ENCODE measurements at regions not wholly inside any gene's neighbourhood (a gene's known extent, or its start where the extent isn't known, plus 50 kb on each side); places are given as distances from the start of the nearest gene placed in this dataset.

DNA sequence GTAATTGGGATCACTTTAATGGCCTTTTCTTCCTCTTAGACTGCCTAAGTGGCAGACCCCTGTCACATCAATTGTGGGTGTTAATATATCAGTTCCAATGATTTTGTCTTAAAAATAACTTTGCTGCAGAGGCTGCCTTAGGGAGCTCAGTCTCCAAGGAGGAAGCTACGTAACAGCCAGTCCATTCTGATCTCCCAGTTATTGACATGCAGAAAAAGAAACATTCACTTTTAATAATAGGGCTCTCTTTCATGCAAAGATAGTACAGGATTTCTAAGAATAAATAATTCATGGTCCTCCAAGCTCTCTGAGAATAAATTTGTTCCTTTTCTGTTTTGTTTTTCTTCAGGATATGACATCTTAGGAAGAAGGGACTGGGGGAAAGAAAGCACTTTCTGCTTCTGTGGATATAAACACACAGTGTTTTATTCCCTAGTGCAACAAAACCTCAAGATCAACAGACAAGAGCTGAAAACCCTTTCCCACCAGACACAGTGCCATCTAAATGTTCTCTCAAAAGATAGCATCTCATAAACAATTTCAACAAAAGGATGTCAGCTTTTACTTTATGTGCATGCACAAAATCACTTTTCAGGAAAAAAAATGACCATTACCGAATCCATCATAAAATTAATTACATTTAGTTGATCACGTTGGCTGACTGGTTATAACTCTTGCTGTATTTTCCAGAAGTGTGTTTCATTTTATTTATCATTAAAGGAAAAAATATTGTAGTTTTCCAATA lies 372.4 kb upstream of the SLC7A11 start:
- no peak overlapping the region for H3K4me3 Mint-ChIP-seq
- H3K36me3 Mint-ChIP-seq (ENCODE audit: insufficient read depth) = no peaks in the 10 kb centered on the region
- no peaks in the 10 kb centered on the region for H3K4me1 Mint-ChIP-seq

DNA sequence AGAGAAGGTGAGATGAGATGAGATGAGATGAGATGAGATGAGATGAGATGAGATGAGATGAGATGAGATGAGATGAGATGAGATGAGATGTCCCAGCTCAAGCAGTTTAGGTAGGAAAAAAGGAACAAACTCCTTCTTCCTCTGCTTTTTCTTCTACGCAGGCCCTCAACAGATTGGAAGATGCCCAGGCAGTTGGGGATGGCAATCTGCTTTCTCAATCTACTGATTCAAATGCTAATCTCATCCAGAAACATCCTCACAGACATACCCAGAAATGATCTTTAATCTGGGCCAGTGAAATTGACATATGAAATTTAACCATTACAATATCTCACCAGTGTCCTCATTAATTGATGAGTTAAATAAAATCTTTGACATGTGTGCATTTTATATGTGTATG lies 370.3 kb upstream of the SLC7A11 start:
- no peaks in the 10 kb centered on the region for H3K9me3 Mint-ChIP-seq
- no peaks in the 10 kb centered on the region for H3K36me3 Mint-ChIP-seq (ENCODE audit: insufficient read depth)
- no peaks in the 10 kb centered on the region for H3K4me1 Mint-ChIP-seq
- no peak overlapping the region for H3K4me3 Mint-ChIP-seq
- no peak overlapping the region for H3K27ac Mint-ChIP-seq (ENCODE audit: low read depth)
- no peak for ATAC-seq (replicated peaks; ENCODE audit: extremely low read depth, poor library complexity, severe bottlenecking)
- no peak for DNase-seq (ENCODE audit: low spot score in 2 of 2)
- no peaks in the 10 kb centered on the region for H3K27me3 Mint-ChIP-seq

More for the DNA sequence above, 372.4 kb upstream of the SLC7A11 start:
- no peaks in the 10 kb centered on the region for H3K9me3 Mint-ChIP-seq
- DNase-seq (ENCODE audit: low spot score in 2 of 2) (no peak), ATAC-seq (replicated peaks; ENCODE audit: extremely low read depth, poor library complexity, severe bottlenecking) (no peak)
- H3K27ac Mint-ChIP-seq (ENCODE audit: low read depth) = no peak overlapping the region
- no peaks in the 10 kb centered on the region for H3K27me3 Mint-ChIP-seq

DNA sequence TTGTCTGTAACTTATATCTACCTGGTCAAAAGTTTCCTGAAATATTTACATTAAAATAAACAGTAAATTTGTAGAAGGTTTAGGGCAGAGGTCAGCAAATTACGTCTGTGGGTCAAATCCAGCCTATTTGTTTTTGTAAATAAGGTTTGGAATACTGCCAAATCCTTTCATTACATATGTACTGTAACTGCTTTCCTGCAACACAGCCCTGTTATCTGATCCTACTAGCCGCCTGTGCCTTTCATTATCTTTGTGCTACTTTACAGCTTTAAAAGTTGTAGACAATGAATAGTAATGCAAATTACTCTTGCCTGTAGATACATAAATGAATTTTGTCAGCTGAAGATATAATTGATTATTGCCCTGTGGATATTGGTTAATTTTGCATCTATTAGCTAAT lies 369.6 kb upstream of the SLC7A11 start:
- Mint-ChIP-seq H3K4me1 (no peaks in the 10 kb centered on the region), H3K27me3 (no peaks in the 10 kb centered on the region), H3K27ac (ENCODE audit: low read depth) (no peak overlapping the region), H3K9me3 (no peaks in the 10 kb centered on the region), H3K36me3 (ENCODE audit: insufficient read depth) (no peaks in the 10 kb centered on the region), H3K4me3 (no peak overlapping the region)
- ATAC-seq (replicated peaks; ENCODE audit: extremely low read depth, poor library complexity, severe bottlenecking) (no peak), DNase-seq (ENCODE audit: low spot score in 2 of 2) (no peak)

DNA sequence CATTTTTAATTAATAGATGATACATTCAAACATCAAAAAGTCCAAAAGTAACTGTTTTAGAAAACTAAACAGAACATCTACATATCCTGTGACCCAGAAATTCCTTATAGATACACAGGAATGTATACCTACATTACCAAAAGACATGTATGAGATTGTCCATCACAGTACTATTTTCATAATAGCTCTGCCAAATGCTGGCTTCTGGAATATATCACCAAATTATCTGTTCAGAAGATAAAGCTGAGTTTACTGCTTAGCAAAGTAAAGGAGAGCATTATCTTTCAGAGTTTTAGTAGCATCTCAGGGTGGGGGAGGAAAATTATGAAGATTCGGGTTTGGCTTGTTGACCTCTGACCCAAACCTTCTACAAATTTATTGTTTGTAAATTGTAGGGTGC lies 368.9 kb upstream of the SLC7A11 start:
- ATAC-seq (replicated peaks; ENCODE audit: extremely low read depth, poor library complexity, severe bottlenecking) (no peak), DNase-seq (ENCODE audit: low spot score in 2 of 2) (no peak)
- Mint-ChIP-seq H3K9me3 (no peaks in the 10 kb centered on the region), H3K27ac (ENCODE audit: low read depth) (no peak overlapping the region), H3K27me3 (no peaks in the 10 kb centered on the region), H3K36me3 (ENCODE audit: insufficient read depth) (no peaks in the 10 kb centered on the region), H3K4me1 (no peaks in the 10 kb centered on the region), H3K4me3 (no peak overlapping the region)

DNA sequence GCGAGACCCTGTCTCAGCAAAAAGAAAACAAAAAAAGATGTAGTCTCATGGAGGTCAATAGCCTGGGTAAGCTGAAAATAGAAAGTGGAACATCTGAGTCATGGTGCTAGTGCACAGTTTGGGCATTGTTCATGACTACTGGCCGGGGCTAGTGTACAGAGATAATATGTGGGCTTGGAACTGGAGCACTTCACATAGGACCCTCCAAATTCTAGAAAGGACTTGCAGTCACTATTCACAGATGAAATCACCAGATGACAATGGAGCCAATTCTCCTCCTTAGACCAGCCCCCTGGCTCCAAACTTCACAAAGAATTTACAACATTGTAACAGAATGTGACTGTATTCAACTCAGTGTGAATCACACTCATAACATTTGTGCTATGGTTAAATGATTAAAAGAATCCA lies 367.8 kb upstream of the SLC7A11 start:
- Mint-ChIP-seq H3K4me3 (no peak overlapping the region), H3K9me3 (no peaks in the 10 kb centered on the region), H3K36me3 (ENCODE audit: insufficient read depth) (no peaks in the 10 kb centered on the region), H3K27me3 (no peaks in the 10 kb centered on the region), H3K27ac (ENCODE audit: low read depth) (no peak overlapping the region), H3K4me1 (no peaks in the 10 kb centered on the region)
- ATAC-seq (replicated peaks; ENCODE audit: extremely low read depth, poor library complexity, severe bottlenecking) (no peak), DNase-seq (ENCODE audit: low spot score in 2 of 2) (no peak)

DNA sequence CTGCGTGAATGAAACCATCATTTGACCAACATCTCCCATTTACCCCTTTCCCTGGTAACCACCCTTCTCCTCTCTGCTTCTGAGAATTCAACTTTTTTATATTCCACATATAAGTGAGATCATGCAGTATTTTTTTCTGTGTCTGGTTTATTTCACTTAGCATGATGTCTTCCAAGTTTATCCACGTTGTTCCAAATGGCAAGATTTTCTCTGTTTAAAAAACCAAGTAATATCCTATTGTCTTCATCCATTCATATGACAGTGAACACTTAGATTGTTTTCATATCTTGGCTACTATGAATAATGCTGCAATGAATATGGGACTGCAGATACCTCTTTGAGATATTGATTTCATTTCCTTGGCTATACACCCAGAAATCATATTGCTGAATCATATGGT lies 362.4 kb upstream of the SLC7A11 start:
- H3K27me3 Mint-ChIP-seq = no peaks in the 10 kb centered on the region
- no peak overlapping the region for H3K4me3 Mint-ChIP-seq
- no peak for DNase-seq (ENCODE audit: low spot score in 2 of 2)
- no peaks in the 10 kb centered on the region for H3K4me1 Mint-ChIP-seq
- no peaks in the 10 kb centered on the region for H3K9me3 Mint-ChIP-seq
- no peak for ATAC-seq (replicated peaks; ENCODE audit: extremely low read depth, poor library complexity, severe bottlenecking)
- H3K27ac Mint-ChIP-seq (ENCODE audit: low read depth) = no peak overlapping the region
- peaks cover 2% of the 10 kb centered on the region for H3K36me3 Mint-ChIP-seq (ENCODE audit: insufficient read depth)

DNA sequence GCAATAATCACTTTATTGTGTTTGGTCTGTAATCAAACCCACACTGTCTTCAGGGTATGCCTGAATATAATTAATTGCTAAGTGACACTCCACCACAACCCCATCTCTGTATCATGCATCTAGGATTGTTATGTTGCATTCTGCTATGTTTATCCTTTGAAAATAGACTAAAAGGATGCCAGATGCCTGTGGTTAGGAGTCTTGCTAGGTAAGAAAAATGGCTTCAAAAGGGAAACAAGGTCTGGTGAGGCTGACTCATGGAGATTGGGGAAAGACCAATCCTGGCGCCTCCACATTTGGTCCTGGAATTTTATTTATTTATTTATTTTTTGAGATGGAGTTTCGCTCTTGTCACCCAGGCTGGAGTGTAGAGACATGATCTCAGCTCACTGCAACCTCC lies 360.5 kb upstream of the SLC7A11 start:
- Mint-ChIP-seq H3K4me3 (no peak overlapping the region), H3K27me3 (no peaks in the 10 kb centered on the region), H3K9me3 (no peaks in the 10 kb centered on the region), H3K27ac (ENCODE audit: low read depth) (no peak overlapping the region), H3K4me1 (no peaks in the 10 kb centered on the region), H3K36me3 (ENCODE audit: insufficient read depth) (peaks cover 2% of the 10 kb centered on the region)
- DNase-seq (ENCODE audit: low spot score in 2 of 2) (no peak), ATAC-seq (replicated peaks; ENCODE audit: extremely low read depth, poor library complexity, severe bottlenecking) (no peak)

DNA sequence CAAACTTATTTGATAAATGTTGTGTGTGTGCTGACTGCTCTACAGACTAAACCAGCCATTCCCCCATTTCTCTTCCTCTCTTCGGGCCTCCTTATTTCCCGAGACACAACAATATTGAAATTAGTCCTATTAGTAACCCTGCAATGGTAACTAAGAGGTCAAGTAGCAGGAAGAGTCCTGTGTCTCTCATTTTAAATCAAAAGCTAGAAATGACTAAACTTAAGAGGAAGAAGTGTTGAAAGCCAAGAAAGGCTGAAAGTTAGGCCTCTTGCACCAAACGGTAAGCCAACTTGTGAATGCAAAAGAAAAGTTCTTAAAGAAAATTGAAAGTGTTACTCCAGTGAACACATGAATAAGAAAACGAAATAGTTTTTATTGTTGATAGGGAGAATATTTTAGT lies 357.8 kb upstream of the SLC7A11 start:
- Mint-ChIP-seq H3K4me1 (no peaks in the 10 kb centered on the region), H3K36me3 (ENCODE audit: insufficient read depth) (peaks cover 2% of the 10 kb centered on the region), H3K27ac (ENCODE audit: low read depth) (no peak overlapping the region), H3K27me3 (no peaks in the 10 kb centered on the region), H3K9me3 (no peaks in the 10 kb centered on the region), H3K4me3 (no peak overlapping the region)
- no peak for DNase-seq (ENCODE audit: low spot score in 2 of 2)
- ATAC-seq (replicated peaks; ENCODE audit: extremely low read depth, poor library complexity, severe bottlenecking) = no peak

DNA sequence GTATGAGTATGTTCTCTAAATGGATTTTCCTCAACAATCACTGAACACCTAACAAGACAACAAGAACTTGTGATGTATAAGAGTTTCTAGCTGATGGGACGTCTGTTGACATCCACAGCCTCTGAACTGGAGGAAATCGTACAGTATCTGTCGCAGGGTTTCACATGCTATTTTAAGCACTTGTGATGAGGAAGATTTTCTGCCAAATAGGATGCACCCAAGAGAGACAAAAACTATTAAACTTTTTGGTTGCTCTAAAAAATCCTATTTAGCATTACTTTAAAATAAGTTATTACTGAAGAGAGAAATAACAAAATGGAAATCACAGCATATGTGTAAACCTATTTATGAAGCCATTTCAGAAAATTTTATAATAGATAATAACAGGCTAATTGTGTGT lies 356.1 kb upstream of the SLC7A11 start:
- no peaks in the 10 kb centered on the region for H3K4me1 Mint-ChIP-seq
- ATAC-seq (replicated peaks; ENCODE audit: extremely low read depth, poor library complexity, severe bottlenecking) = no peak
- H3K9me3 Mint-ChIP-seq = no peaks in the 10 kb centered on the region
- no peak overlapping the region for H3K27ac Mint-ChIP-seq (ENCODE audit: low read depth)
- no peaks in the 10 kb centered on the region for H3K36me3 Mint-ChIP-seq (ENCODE audit: insufficient read depth)
- no peak for DNase-seq (ENCODE audit: low spot score in 2 of 2)
- H3K4me3 Mint-ChIP-seq = no peak overlapping the region
- no peaks in the 10 kb centered on the region for H3K27me3 Mint-ChIP-seq

DNA sequence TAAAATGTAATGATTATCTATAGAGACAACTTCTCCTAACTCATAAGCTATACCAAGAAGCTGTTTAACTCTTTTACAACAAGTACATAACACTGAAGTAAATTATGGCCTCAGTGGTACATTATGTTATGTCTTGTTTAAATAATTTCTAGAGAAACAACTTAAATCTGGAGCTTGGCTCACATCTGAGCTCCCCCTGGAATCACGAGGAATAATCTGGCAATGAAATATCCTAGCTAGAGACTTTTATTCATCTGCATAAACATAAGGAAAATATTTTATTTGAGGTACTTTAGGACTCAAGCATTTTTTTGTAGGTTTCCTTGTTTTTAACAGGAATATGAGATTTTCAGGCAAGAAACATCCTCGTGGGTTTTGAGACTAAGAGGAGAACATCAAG lies 354.7 kb upstream of the SLC7A11 start:
- no peak for DNase-seq (ENCODE audit: low spot score in 2 of 2)
- H3K4me3 Mint-ChIP-seq = no peak overlapping the region
- no peaks in the 10 kb centered on the region for H3K4me1 Mint-ChIP-seq
- no peak overlapping the region for H3K27ac Mint-ChIP-seq (ENCODE audit: low read depth)
- ATAC-seq (replicated peaks; ENCODE audit: extremely low read depth, poor library complexity, severe bottlenecking) = no peak
- H3K9me3 Mint-ChIP-seq = peaks cover 6% of the 10 kb centered on the region
- H3K36me3 Mint-ChIP-seq (ENCODE audit: insufficient read depth) = no peaks in the 10 kb centered on the region
- H3K27me3 Mint-ChIP-seq = no peaks in the 10 kb centered on the region

DNA sequence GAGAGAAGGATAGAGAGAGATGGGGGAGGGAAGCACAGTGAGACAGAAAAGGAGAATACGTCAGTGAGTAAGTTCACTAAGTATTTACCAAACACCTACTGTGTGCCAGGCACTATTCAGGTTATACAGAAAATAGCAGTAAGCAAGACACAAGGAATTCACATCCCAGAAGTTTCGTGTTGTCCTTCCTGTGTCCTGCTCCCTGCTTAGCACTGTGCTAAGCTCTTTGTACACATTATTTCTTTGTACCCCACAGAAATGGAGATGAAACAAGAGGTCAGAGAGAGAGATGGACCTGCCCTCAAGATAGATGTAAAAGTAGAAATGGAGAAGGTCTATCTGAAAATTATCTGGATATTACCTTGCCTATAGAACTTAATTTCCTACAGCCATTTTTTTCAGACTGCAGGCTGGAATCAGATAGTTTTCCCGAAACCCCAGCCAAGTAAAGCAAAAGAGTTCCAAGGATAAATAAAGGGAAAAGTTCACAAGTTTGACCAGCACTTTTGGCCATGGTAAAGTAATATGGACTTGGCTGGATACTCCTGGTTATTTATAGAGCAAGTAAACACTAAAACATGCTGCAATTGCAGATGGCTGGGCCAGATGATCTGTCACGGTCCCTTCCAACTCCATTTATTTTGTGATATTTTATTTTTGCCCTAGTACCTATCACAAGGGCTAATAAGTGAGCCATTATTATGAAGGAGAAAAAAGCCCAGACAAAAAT lies 353.7 kb upstream of the SLC7A11 start:
- no peak overlapping the region for H3K27ac Mint-ChIP-seq (ENCODE audit: low read depth)
- no peaks in the 10 kb centered on the region for H3K27me3 Mint-ChIP-seq
- H3K4me3 Mint-ChIP-seq = no peak overlapping the region
- H3K36me3 Mint-ChIP-seq (ENCODE audit: insufficient read depth) = no peaks in the 10 kb centered on the region
- DNase-seq (ENCODE audit: low spot score in 2 of 2) = no peak
- peaks cover 6% of the 10 kb centered on the region for H3K9me3 Mint-ChIP-seq
- ATAC-seq (replicated peaks; ENCODE audit: extremely low read depth, poor library complexity, severe bottlenecking) = no peak
- no peaks in the 10 kb centered on the region for H3K4me1 Mint-ChIP-seq

DNA sequence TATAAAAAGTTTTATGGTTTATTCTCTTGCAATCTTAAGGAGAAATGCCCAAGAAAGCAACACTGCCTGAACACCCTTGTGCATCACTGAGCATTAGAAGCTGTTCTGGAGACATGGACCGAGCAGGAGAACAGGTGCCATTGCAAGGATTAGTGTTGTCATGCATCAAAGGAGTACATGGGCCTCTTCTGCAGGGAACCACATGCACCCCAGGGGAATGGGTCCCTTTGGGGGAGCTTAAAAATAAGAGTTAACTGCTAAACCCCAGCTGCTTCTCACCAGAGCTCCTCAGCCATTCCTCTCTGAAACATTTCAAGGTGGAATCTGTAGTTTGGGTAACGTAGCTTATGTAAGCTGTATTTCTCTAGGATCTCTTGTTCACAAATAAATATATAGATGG lies 353.0 kb upstream of the SLC7A11 start:
- Mint-ChIP-seq H3K4me1 (no peaks in the 10 kb centered on the region), H3K36me3 (ENCODE audit: insufficient read depth) (no peaks in the 10 kb centered on the region), H3K27ac (ENCODE audit: low read depth) (no peak overlapping the region), H3K9me3 (peaks cover 6% of the 10 kb centered on the region), H3K27me3 (no peaks in the 10 kb centered on the region), H3K4me3 (no peak overlapping the region)
- DNase-seq (ENCODE audit: low spot score in 2 of 2) (no peak), ATAC-seq (replicated peaks; ENCODE audit: extremely low read depth, poor library complexity, severe bottlenecking) (no peak)

DNA sequence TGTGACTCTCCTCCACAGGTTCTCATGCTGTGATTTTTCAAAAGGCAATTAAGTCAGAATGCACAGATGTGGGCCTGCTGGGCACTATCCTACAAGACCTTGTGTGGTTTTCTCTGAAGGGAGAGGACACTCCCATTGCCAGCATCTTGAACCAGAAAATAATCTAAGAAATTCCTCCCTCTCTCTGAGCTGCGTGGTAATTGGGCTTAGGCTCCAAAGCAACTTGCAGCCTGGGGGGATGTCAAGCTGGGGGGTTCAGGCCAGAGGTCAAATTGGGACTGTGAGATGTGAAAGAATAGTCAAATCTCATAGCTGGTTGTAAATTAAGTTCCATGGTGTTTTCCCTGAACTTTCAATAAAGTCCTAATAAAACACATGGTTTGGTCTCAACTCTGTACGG lies 350.6 kb upstream of the SLC7A11 start:
- Mint-ChIP-seq H3K27ac (ENCODE audit: low read depth) (no peak overlapping the region), H3K27me3 (no peaks in the 10 kb centered on the region), H3K9me3 (peaks cover 6% of the 10 kb centered on the region), H3K4me1 (no peaks in the 10 kb centered on the region), H3K36me3 (ENCODE audit: insufficient read depth) (no peaks in the 10 kb centered on the region), H3K4me3 (no peak overlapping the region)
- ATAC-seq (replicated peaks; ENCODE audit: extremely low read depth, poor library complexity, severe bottlenecking) = no peak
- DNase-seq (ENCODE audit: low spot score in 2 of 2) = no peak
